K562 (cell line): ENCODE measurements at regions not wholly inside any gene's neighbourhood (a gene's known extent, or its start where the extent isn't known, plus 50 kb on each side); places are given as distances from the start of the nearest gene placed in this dataset.

ENCODE experiments used
- ATAC-seq: fragments of 200-7000 bp; cut with Tn5 transposase; 3 replicates; pipeline ENCODE4 v1.9.1; 2020; ENCODE audit warnings: moderate library complexity
- BruUV-seq: library from RNA; stranded (reverse); fragments of 400-500 nt; replicated peaks from 2 replicates; lab custom pipeline; 2021; lab: Mats Ljungman, UMichigan
- CTCF ChIA-PET: fragments of 300-600 bp; formaldehyde crosslinking; extraction: SDS; loops from one replicate; lab custom pipeline; 2021; ENCODE audit warnings: low intra/inter-chr PET ratio; lab: Yijun Ruan, JAX
- POLR2A ChIA-PET: fragments of 300-600, 350-650 bp; sonication (Branson Sonifier 250); formaldehyde crosslinking; extraction: SDS; loops from one replicate; lab custom pipeline; 2021; ENCODE audit warnings: antibody characterized with exemption, inconsistent platforms; lab: Yijun Ruan, JAX
- DNase-seq, 4 experiments: peaks; one replicate each; pipeline versions ENCODE4 v3.0.0 to v3.0.0-alpha.2; 2011 to 2018; ENCODE audit warnings: low spot score in 3 of 4, mixed read lengths in 3 of 4; ENCODE audit errors: extremely low read depth in 1 of 4
- FAIRE-seq: peaks from 2 replicates; lab custom pipeline; 2011; peaks lifted over from hg19 to GRCh38; lab: Jason Lieb, UNC
- H2AFZ ChIP-seq: 2 replicates; pipeline ENCODE4 v1.6.0; 2011; ENCODE audit warnings: low read depth, low read length, control low read depth, inconsistent platforms
- H3K27ac ChIP-seq: fragments of 200-600 bp; 3 replicates; pipeline ENCODE4 v1.8.0; 2011; ENCODE audit warnings: low read depth, mild to moderate bottlenecking, control low read depth, inconsistent platforms, low read length, moderate library complexity, mixed read lengths; ENCODE audit errors: extremely low read depth
- H3K27me3 ChIP-seq, 2 experiments: fragments of 300-600 bp in 1 of 2; 2 replicates in 1 of 2; 3 replicates in 1 of 2; pipeline versions ENCODE4 v1.6.0 to v1.8.0; 2011; ENCODE audit warnings: inconsistent platforms in 2 of 2, low read length in 2 of 2, mild to moderate bottlenecking in 1 of 2, mixed read lengths in 1 of 2, moderate library complexity in 1 of 2; ENCODE audit not compliant: control insufficient read depth in 2 of 2, insufficient read depth in 2 of 2
- H3K36me3 ChIP-seq: fragments of 300-600 bp; 3 replicates; pipeline ENCODE4 v1.8.0; 2011; ENCODE audit warnings: mild to moderate bottlenecking, low read length, inconsistent platforms; ENCODE audit not compliant: control insufficient read depth, insufficient read depth
- H3K4me1 ChIP-seq, 2 experiments: fragments of 200-600 bp in 1 of 2; replicated peaks in 1 of 2; 2 replicates in 1 of 2; 3 replicates in 1 of 2; pipeline versions ENCODE4 v1.5.1 to v1.8.0; 2011; ENCODE audit warnings: inconsistent platforms in 2 of 2, low read length in 2 of 2, mild to moderate bottlenecking in 1 of 2, mixed read lengths in 1 of 2, moderate library complexity in 1 of 2; ENCODE audit not compliant: control insufficient read depth in 2 of 2, insufficient read depth in 2 of 2
- H3K4me2 ChIP-seq: 2 replicates; pipeline ENCODE4 v1.6.1; 2011; ENCODE audit warnings: low read length, control low read depth, inconsistent platforms, mixed read lengths; ENCODE audit not compliant: insufficient read depth
- H3K4me3 ChIP-seq: fragments of 200-600 bp; sonication (generic), shearing (Covaris generic); 2 replicates; pipeline ENCODE4 v1.5.1; 2016; ENCODE audit warnings: control low read depth, inconsistent platforms
- H3K79me2 ChIP-seq: fragments of 200-600 bp; 3 replicates; pipeline ENCODE4 v1.8.0; 2011; ENCODE audit warnings: low read length, inconsistent platforms; ENCODE audit not compliant: control insufficient read depth, insufficient read depth
- H3K9ac ChIP-seq, 2 experiments: 2 replicates each; pipeline versions ENCODE4 v1.6.0 to v1.6.1; 2011; ENCODE audit warnings: low read depth in 2 of 2, low read length in 2 of 2, control low read depth in 1 of 2, inconsistent platforms in 1 of 2, mild to moderate bottlenecking in 1 of 2, mixed read lengths in 1 of 2; ENCODE audit not compliant: insufficient read depth in 1 of 2
- H3K9me1 ChIP-seq: one replicate; pipeline ENCODE4 v1.6.0; 2011; ENCODE audit warnings: inconsistent platforms, mild to moderate bottlenecking, low read length, moderate library complexity; ENCODE audit not compliant: control insufficient read depth, insufficient read depth
- H3K9me3 ChIP-seq: replicated peaks from 2 replicates; pipeline ENCODE4 v1.5.1; 2011; ENCODE audit warnings: low read depth, low read length, inconsistent platforms; ENCODE audit not compliant: control insufficient read depth, insufficient read depth
- H4K20me1 ChIP-seq: replicated peaks from 2 replicates; pipeline ENCODE4 v1.6.1; 2011; ENCODE audit warnings: low read length, inconsistent platforms, mixed read lengths; ENCODE audit not compliant: control insufficient read depth, insufficient read depth
- BCOR ChIP-seq: fragments of 450-650 bp; IDR thresholded peaks from 2 replicates; pipeline ENCODE4 v1.6.1; 2016
- BDP1 ChIP-seq: IDR thresholded peaks from 3 replicates; pipeline ENCODE4 v1.6.1; 2011; ENCODE audit not compliant: insufficient read length, insufficient read depth
- CBX5 ChIP-seq: IDR thresholded peaks from 2 replicates; pipeline ENCODE4 v1.6.1; 2014; ENCODE audit warnings: low read depth, borderline replicate concordance
- EHMT2 ChIP-seq: fragments of 450-650 bp; IDR thresholded peaks from 2 replicates; pipeline ENCODE4 v1.6.1; 2018; ENCODE audit warnings: antibody characterized with exemption
- FOXK2 ChIP-seq, 2 experiments: fragments of 450-650 bp; IDR thresholded peaks in 1 of 2; conservative IDR thresholded peaks in 1 of 2; 2 replicates each; pipeline ENCODE4 v1.6.1; 2016; ENCODE audit warnings: low read depth in 2 of 2, mild to moderate bottlenecking in 1 of 2
- MAFF ChIP-seq: IDR thresholded peaks from 2 replicates; pipeline ENCODE4 v1.6.1; 2012; ENCODE audit warnings: low read length, improper control_type of control experiment
- RNF2 ChIP-seq: sonication (generic); IDR thresholded peaks from 2 replicates; pipeline ENCODE4 v1.6.1; 2016
- SRSF1 ChIP-seq: fragments of 200-400 bp; formaldehyde crosslinking; IDR thresholded peaks from 2 replicates; pipeline ENCODE4 v1.6.1; 2017; ENCODE audit warnings: mild to moderate bottlenecking, low read depth, low read length, moderate library complexity
- STAT5A ChIP-seq: IDR thresholded peaks from 2 replicates; pipeline ENCODE4 v1.6.1; 2012; ENCODE audit warnings: low read length, inconsistent platforms, borderline replicate concordance
- ZEB2 ChIP-seq: fragments of 450-650 bp; IDR thresholded peaks from 2 replicates; pipeline ENCODE4 v1.6.1; 2016
- ZNF121 ChIP-seq: sonication (generic); formaldehyde crosslinking; conservative IDR thresholded peaks from 2 replicates; pipeline ENCODE4 v1.8.0; 2022; ENCODE audit warnings: missing genetic modification reagents
- ZNF445 ChIP-seq: fragments of 250-450 bp; sonication (Bioruptor Pico); IDR thresholded peaks from 2 replicates; pipeline ENCODE4 v1.4.0; 2020; ENCODE audit warnings: low read depth, mild to moderate bottlenecking, moderate library complexity
- in situ Hi-C: fragments of 300-500 bp; cut with MboI; formaldehyde crosslinking; loops from 4 replicates; pipeline ENCODE4 v1.15.0; 2018; ENCODE audit warnings: inconsistent platforms, mixed read lengths
- intact Hi-C: fragments of 100-400 bp; cut with micrococcal nuclease; formaldehyde crosslinking; loops from 2 replicates; pipeline ENCODE4 v1.14.2; 2022
- TF ChIP-seq, protein P1 (sequence below): fragments of 250-450 bp; sonication (Bioruptor Pico); IDR thresholded peaks from 2 replicates; pipeline ENCODE4 v1.4.0; 2020; ENCODE audit warnings: mild to moderate bottlenecking, moderate library complexity
- TF ChIP-seq, protein P2 (sequence below): fragments of 450-650 bp; formaldehyde crosslinking; IDR thresholded peaks from 2 replicates; pipeline ENCODE4 v1.4.0; 2020; ENCODE audit warnings: mild to moderate bottlenecking, moderate library complexity

DNA sequence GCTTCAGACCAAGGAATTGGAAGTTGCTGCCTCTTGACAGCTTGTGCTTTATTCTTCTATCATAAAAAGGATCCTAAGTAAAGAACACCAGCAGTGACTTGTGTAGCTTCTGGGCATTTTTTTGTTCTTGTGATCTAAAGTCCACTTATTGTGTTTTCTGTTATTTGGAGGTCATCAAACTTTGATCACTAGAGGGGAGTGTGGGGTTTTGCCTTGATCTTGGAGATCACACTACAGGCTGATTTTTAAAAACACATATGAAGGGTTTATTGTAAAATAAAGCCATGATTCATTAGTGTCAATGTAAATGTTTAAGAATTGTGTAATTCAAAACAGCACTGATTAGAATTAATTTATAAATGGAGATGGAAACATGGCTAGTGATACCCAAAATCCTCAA lies 328.7 kb upstream of the EDNRB start:
- no peak for ATAC-seq
- intact Hi-C loops: no loop called here

More for the DNA sequence above, 328.7 kb upstream of the EDNRB start:
- H3K36me3 ChIP-seq: no peaks in the 10 kb centered on the region
- in situ Hi-C loops: no loop called here
- H4K20me1 ChIP-seq: no peaks in the 10 kb centered on the region
- H3K9ac ChIP-seq: no peak overlapping the region
- H2AFZ ChIP-seq: no peak overlapping the region
- H3K79me2 ChIP-seq: no peaks in the 10 kb centered on the region
- POLR2A ChIA-PET: no interaction called here
- H3K4me3 ChIP-seq: no peak overlapping the region
- no peak for FAIRE-seq
- TF ChIP-seq SRSF1: no peak
- TF ChIP-seq MAFF: no peak
- TF ChIP-seq, protein P1, sequence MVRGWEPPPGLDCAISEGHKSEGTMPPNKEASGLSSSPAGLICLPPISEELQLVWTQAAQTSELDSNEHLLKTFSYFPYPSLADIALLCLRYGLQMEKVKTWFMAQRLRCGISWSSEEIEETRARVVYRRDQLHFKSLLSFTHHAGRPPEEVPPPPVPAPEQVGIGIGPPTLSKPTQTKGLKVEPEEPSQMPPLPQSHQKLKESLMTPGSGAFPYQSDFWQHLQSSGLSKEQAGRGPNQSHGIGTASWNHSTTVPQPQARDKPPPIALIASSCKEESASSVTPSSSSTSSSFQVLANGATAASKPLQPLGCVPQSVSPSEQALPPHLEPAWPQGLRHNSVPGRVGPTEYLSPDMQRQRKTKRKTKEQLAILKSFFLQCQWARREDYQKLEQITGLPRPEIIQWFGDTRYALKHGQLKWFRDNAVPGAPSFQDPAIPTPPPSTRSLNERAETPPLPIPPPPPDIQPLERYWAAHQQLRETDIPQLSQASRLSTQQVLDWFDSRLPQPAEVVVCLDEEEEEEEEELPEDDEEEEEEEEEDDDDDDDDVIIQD (CRISPR knock-in tag): no peak
- TF ChIP-seq CBX5: no peak
- TF ChIP-seq BCOR: no peak
- no peak for TF ChIP-seq STAT5A
- TF ChIP-seq EHMT2: no peak
- no peak for TF ChIP-seq FOXK2 (conservative IDR thresholded peaks at IDR 0.05 in 1 of 2, IDR thresholded peaks at IDR 0.05 in 1 of 2; ENCODE audit: low read depth in 2 of 2)
- TF ChIP-seq BDP1: no peak
- no peak for TF ChIP-seq ZEB2
- TF ChIP-seq, protein P2, sequence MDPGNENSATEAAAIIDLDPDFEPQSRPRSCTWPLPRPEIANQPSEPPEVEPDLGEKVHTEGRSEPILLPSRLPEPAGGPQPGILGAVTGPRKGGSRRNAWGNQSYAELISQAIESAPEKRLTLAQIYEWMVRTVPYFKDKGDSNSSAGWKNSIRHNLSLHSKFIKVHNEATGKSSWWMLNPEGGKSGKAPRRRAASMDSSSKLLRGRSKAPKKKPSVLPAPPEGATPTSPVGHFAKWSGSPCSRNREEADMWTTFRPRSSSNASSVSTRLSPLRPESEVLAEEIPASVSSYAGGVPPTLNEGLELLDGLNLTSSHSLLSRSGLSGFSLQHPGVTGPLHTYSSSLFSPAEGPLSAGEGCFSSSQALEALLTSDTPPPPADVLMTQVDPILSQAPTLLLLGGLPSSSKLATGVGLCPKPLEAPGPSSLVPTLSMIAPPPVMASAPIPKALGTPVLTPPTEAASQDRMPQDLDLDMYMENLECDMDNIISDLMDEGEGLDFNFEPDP (CRISPR knock-in tag): no peak
- no peak for TF ChIP-seq RNF2
- TF ChIP-seq ZNF121 (CRISPR knock-in tag): no peak
- no peak for TF ChIP-seq ZNF445 (CRISPR knock-in tag)
- no TSS peak for BruUV-seq
- H3K4me2 ChIP-seq: no peak overlapping the region
- no peaks in the 10 kb centered on the region for H3K9me3 ChIP-seq
- no peaks in the 10 kb centered on the region for H3K27me3 ChIP-seq
- CTCF ChIA-PET: no interaction called here
- no peaks in the 10 kb centered on the region for H3K9me1 ChIP-seq
- no peak overlapping the region for H3K27ac ChIP-seq
- DNase-seq: no peak
- H3K4me1 ChIP-seq: no peaks in the 10 kb centered on the region
